ENCODE measurements at regions not wholly inside any gene's neighbourhood (a gene's known extent, or its start where the extent isn't known, plus 50 kb on each side); places are given as distances from the start of the nearest gene placed in this dataset.
A peak's percentile ranks its signal among the peaks of the same experiment; 100 is the strongest.

GRCh38 chr5:42924686-42925085, 113.0 kb upstream of the SELENOP start:
- H3K4me1 ChIP-seq (ENCODE audit: control insufficient read depth, insufficient read depth, low read length): no peaks in the 10 kb centered on the region
- H3K36me3 ChIP-seq (ENCODE audit: control insufficient read depth, insufficient read depth, low read length): no peaks in the 10 kb centered on the region
- H3K9me3 ChIP-seq (ENCODE audit: control insufficient read depth, insufficient read depth, low read length): no peaks in the 10 kb centered on the region
- WGBS (ENCODE audit: insufficient coverage, insufficient read length): no CpG with 5 or more reads among the region's 16 CpGs
- no peak overlapping the region for H3K27ac ChIP-seq (ENCODE audit: low read length)
- H3K4me3 ChIP-seq (ENCODE audit: low read length): no peak overlapping the region
- no peak for DNase-seq (ENCODE audit: low read depth, low spot score)
- no peaks in the 10 kb centered on the region for H3K27me3 ChIP-seq (ENCODE audit: control insufficient read depth, insufficient read depth, low read length)

GRCh38 chr5:42924226-42924625, 112.5 kb upstream of the SELENOP start:
- no CpG with 5 or more reads among the region's 37 CpGs for WGBS (ENCODE audit: insufficient coverage, insufficient read length)
- no peaks in the 10 kb centered on the region for H3K36me3 ChIP-seq (ENCODE audit: control insufficient read depth, insufficient read depth, low read length)
- DNase-seq (ENCODE audit: low read depth, low spot score): no peak
- no peaks in the 10 kb centered on the region for H3K4me1 ChIP-seq (ENCODE audit: control insufficient read depth, insufficient read depth, low read length)
- no peak overlapping the region for H3K27ac ChIP-seq (ENCODE audit: low read length)
- H3K9me3 ChIP-seq (ENCODE audit: control insufficient read depth, insufficient read depth, low read length): no peaks in the 10 kb centered on the region
- H3K4me3 ChIP-seq (ENCODE audit: low read length): no peak overlapping the region
- H3K27me3 ChIP-seq (ENCODE audit: control insufficient read depth, insufficient read depth, low read length): no peaks in the 10 kb centered on the region

DNA sequence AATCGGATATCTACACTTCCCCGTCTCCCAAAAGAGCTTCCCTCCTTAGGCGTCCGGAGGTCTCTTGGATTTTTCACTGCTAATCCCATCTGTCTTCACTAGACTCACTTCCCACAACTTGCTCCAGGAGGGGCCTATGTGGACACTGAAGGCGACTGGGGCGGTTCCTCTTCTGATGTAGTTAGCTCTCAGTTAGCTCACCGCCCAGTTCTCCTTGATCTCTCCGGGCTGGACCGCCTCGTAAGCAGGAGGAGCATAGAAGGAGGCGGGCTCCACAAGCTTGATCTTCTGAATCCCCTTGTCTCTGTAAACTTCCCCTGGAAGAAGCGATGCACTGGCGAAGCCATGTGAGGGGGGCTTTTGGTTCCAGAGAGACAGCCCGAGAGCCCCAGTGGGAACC, 112.0 kb upstream of the SELENOP start:
- Histone ChIP-seq H3K4me1 (ENCODE audit: control insufficient read depth, insufficient read depth, low read length) (no peaks in the 10 kb centered on the region), H3K27ac (ENCODE audit: low read length) (no peak overlapping the region), H3K27me3 (ENCODE audit: control insufficient read depth, insufficient read depth, low read length) (no peaks in the 10 kb centered on the region), H3K4me3 (ENCODE audit: low read length) (no peak overlapping the region), H3K36me3 (ENCODE audit: control insufficient read depth, insufficient read depth, low read length) (no peaks in the 10 kb centered on the region), H3K9me3 (ENCODE audit: control insufficient read depth, insufficient read depth, low read length) (no peaks in the 10 kb centered on the region)
- no CpG with 5 or more reads among the region's 14 CpGs for WGBS (ENCODE audit: insufficient coverage, insufficient read length)
- DNase-seq (ENCODE audit: low read depth, low spot score): no peak

DNA sequence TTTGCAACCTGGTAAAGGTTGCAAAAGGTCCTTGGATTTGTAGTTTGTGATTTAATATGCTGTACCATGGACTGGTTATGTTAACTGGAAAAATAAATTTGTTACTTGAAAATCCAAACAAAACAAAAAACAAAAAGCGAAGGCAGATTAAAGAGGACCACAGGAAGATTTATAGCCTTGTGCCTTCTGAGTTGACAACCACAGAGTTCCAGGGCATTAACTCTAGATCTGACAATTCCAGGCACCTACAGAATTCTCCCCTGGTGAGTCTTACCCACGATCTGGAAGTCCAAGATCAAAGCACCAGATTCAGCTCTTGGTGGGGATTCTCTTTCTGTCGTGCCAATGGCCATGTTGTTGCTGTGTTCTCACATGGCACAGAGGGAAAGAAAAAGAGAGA, 107.9 kb upstream of the SELENOP start:
- Histone ChIP-seq H3K27ac (ENCODE audit: low read length) (no peak overlapping the region), H3K4me1 (ENCODE audit: control insufficient read depth, insufficient read depth, low read length) (no peaks in the 10 kb centered on the region), H3K36me3 (ENCODE audit: control insufficient read depth, insufficient read depth, low read length) (no peaks in the 10 kb centered on the region), H3K4me3 (ENCODE audit: low read length) (no peak overlapping the region), H3K27me3 (ENCODE audit: control insufficient read depth, insufficient read depth, low read length) (no peaks in the 10 kb centered on the region), H3K9me3 (ENCODE audit: control insufficient read depth, insufficient read depth, low read length) (no peaks in the 10 kb centered on the region)
- DNase-seq (ENCODE audit: low read depth, low spot score): no peak
- no CpG with 5 or more reads among the region's 3 CpGs for WGBS (ENCODE audit: insufficient coverage, insufficient read length)

- no CpG with 5 or more reads among the region's 23 CpGs for WGBS (ENCODE audit: insufficient coverage, insufficient read length)
- Histone ChIP-seq H3K27ac (ENCODE audit: low read length) (no peak overlapping the region), H3K4me1 (ENCODE audit: control insufficient read depth, insufficient read depth, low read length) (no peaks in the 10 kb centered on the region), H3K36me3 (ENCODE audit: control insufficient read depth, insufficient read depth, low read length) (no peaks in the 10 kb centered on the region), H3K4me3 (ENCODE audit: low read length) (no peak overlapping the region), H3K27me3 (ENCODE audit: control insufficient read depth, insufficient read depth, low read length) (no peaks in the 10 kb centered on the region), H3K9me3 (ENCODE audit: control insufficient read depth, insufficient read depth, low read length) (no peaks in the 10 kb centered on the region)
- DNase-seq (ENCODE audit: low read depth, low spot score): no peak
Measured at GRCh38 chr5:42915306-42915866, 103.7 kb upstream of the SELENOP start.

DNA sequence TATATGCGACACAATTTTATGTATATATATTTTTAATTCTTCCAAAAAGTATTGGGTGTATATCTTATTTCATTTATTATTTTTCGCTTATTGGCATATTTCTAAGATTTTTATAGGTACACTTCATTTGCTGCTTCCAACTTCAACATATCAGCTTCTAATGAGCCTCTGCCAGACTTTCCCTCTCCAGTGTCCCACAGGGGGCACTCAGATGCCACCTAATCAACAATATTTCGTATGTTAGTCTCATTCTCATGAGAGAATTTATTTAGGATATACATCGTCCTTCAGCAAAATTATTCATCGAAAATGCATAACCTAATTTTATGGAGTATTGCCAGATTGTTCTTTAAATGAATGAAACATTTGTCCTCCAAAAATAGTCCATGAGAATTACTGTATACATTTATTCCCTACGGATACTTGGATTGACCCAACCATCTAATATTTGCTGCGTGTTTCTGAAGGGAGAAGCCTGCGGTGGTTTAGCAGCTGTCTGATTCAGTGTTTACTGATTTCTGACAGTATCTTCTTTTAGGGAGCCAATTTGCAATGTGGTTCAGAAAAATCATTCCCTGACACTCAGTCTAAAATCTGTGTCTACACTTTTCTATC, 100.6 kb upstream of the SELENOP start:
- Histone ChIP-seq H3K4me3 (ENCODE audit: low read length) (no peak overlapping the region), H3K9me3 (ENCODE audit: control insufficient read depth, insufficient read depth, low read length) (no peaks in the 10 kb centered on the region), H3K4me1 (ENCODE audit: control insufficient read depth, insufficient read depth, low read length) (peaks cover 1% of the 10 kb centered on the region; the same call in 1 of the 2 replicates), H3K27me3 (ENCODE audit: control insufficient read depth, insufficient read depth, low read length) (peaks cover 6% of the 10 kb centered on the region), H3K36me3 (ENCODE audit: control insufficient read depth, insufficient read depth, low read length) (no peaks in the 10 kb centered on the region), H3K27ac (ENCODE audit: low read length) (no peak overlapping the region)
- no CpG with 5 or more reads among the region's 8 CpGs for WGBS (ENCODE audit: insufficient coverage, insufficient read length)
- no peak for DNase-seq (ENCODE audit: low read depth, low spot score)

DNA sequence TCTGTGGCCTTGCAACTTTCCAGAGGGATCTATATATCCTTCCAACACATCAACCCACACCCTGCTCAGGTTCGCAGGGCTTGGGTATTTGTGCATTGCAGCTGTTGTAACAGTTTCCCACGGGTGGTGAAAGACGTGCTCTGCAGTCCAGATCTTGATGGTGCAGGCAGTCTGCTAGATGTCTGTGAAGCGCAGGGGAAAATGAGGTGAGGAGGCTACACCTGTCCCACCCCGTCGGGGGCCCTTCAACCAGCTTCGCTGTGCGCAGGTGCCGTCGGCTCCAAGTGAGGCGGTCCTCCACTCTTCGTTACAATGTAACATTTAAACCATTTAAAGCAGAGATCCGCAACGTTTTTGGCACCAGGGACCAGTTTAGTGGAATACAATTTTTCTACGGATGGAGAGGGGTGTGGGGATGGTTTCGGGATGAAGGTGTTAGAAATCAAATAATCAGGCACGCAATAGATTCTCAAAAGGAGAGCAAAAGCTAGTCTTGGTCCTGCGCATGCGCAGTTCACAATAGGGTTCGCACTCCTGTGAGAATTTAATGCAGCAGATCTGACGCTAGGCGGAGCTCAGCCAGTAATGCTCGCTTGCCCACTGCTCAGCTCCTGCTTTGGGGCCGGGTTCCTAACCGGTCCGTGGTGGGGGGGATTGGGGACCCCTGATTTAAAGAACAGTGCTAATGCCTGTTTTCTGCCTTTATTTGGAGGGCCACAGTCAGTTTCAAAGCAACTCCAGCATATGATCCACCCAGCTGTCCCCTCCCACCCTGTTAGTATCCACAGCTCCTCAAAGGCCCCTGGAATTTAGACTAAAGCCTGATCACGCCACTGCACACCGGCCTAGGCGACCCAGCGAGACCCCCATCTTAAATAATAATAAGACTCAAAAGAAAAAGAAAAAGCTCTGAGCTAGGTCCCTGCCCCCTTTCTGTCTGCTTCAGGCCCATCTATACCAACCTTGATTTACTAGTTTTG, 97.1 kb upstream of the SELENOP start:
- H3K36me3 ChIP-seq (ENCODE audit: control insufficient read depth, insufficient read depth, low read length): no peaks in the 10 kb centered on the region
- no peak overlapping the region for H3K27ac ChIP-seq (ENCODE audit: low read length)
- peaks cover 1% of the 10 kb centered on the region; the same call in 1 of the 2 replicates for H3K4me1 ChIP-seq (ENCODE audit: control insufficient read depth, insufficient read depth, low read length)
- peaks cover 6% of the 10 kb centered on the region for H3K27me3 ChIP-seq (ENCODE audit: control insufficient read depth, insufficient read depth, low read length)
- H3K4me3 ChIP-seq (ENCODE audit: low read length): peak overlapping the region; percentile 40; the same call in 1 of the 2 replicates
- DNase-seq (ENCODE audit: low read depth, low spot score): peak; percentile 85
- no CpG with 5 or more reads among the region's 30 CpGs for WGBS (ENCODE audit: insufficient coverage, insufficient read length)
- no peaks in the 10 kb centered on the region for H3K9me3 ChIP-seq (ENCODE audit: control insufficient read depth, insufficient read depth, low read length)

- peaks cover 1% of the 10 kb centered on the region; the same call in 1 of the 2 replicates for H3K4me1 ChIP-seq (ENCODE audit: control insufficient read depth, insufficient read depth, low read length)
- no CpG with 5 or more reads among the region's 2 CpGs for WGBS (ENCODE audit: insufficient coverage, insufficient read length)
- H3K9me3 ChIP-seq (ENCODE audit: control insufficient read depth, insufficient read depth, low read length): no peaks in the 10 kb centered on the region
- peaks cover 6% of the 10 kb centered on the region for H3K27me3 ChIP-seq (ENCODE audit: control insufficient read depth, insufficient read depth, low read length)
- no peak overlapping the region for H3K4me3 ChIP-seq (ENCODE audit: low read length)
- no peaks in the 10 kb centered on the region for H3K36me3 ChIP-seq (ENCODE audit: control insufficient read depth, insufficient read depth, low read length)
- DNase-seq (ENCODE audit: low read depth, low spot score): no peak
- H3K27ac ChIP-seq (ENCODE audit: low read length): no peak overlapping the region
Measured at GRCh38 chr5:42908086-42908485, 96.4 kb upstream of the SELENOP start.

DNA sequence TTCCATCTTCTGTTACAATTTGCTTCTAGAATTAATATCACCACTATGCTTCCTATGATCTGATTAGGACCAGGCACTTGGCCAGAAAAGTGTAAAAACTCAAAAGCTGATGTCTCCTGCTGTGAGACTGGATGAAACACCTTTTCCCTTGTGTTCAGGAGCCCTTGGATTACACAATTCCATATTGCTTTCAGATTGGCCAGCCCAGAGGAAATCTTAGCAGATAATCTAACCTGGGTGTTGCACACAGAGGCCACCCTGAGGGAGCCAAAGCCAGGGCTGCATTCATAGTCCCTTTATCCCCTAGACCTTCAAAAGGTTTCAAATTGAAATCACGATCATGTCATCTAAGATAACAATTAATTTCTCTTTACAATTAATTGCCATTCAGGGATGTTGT, 94.1 kb upstream of the SELENOP start:
- peaks cover 1% of the 10 kb centered on the region; the same call in 1 of the 2 replicates for H3K4me1 ChIP-seq (ENCODE audit: control insufficient read depth, insufficient read depth, low read length)
- WGBS (ENCODE audit: insufficient coverage, insufficient read length): no CpG with 5 or more reads among the region's 1 CpG
- DNase-seq (ENCODE audit: low read depth, low spot score): no peak
- peaks cover 6% of the 10 kb centered on the region for H3K27me3 ChIP-seq (ENCODE audit: control insufficient read depth, insufficient read depth, low read length)
- no peaks in the 10 kb centered on the region for H3K9me3 ChIP-seq (ENCODE audit: control insufficient read depth, insufficient read depth, low read length)
- H3K27ac ChIP-seq (ENCODE audit: low read length): no peak overlapping the region
- H3K36me3 ChIP-seq (ENCODE audit: control insufficient read depth, insufficient read depth, low read length): no peaks in the 10 kb centered on the region
- H3K4me3 ChIP-seq (ENCODE audit: low read length): no peak overlapping the region

DNA sequence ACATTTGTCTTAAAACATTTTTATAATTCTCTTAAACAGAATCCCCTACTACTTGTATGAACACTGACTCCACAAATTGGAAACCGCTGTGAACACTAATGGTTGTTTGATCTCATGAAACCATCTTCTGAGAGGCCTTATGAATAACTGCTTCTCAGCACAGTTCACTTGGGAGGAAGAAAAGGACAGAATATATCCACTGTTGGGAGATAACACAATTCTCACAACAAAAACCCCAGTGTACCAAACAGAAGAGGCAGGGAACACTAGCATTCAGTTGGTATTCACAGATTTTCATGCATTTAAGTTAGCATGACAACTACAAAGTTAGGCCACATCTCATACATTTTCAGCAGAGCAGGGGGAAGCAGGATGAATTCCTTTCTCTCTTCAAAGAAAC, 89.0 kb upstream of the SELENOP start:
- DNase-seq (ENCODE audit: low read depth, low spot score): no peak
- no peaks in the 10 kb centered on the region for H3K27me3 ChIP-seq (ENCODE audit: control insufficient read depth, insufficient read depth, low read length)
- no peaks in the 10 kb centered on the region for H3K36me3 ChIP-seq (ENCODE audit: control insufficient read depth, insufficient read depth, low read length)
- H3K27ac ChIP-seq (ENCODE audit: low read length): no peak overlapping the region
- H3K4me3 ChIP-seq (ENCODE audit: low read length): no peak overlapping the region
- no peaks in the 10 kb centered on the region for H3K9me3 ChIP-seq (ENCODE audit: control insufficient read depth, insufficient read depth, low read length)
- H3K4me1 ChIP-seq (ENCODE audit: control insufficient read depth, insufficient read depth, low read length): no peaks in the 10 kb centered on the region
- WGBS (ENCODE audit: insufficient coverage, insufficient read length): no CpG with 5 or more reads among the region's 1 CpG

All from iPS DF 6.9 (cell line).